DMS153 (cell line): ENCODE measurements at regions not wholly inside any gene's neighbourhood (a gene's known extent, or its start where the extent isn't known, plus 50 kb on each side); places are given as distances from the start of the nearest gene placed in this dataset.
A peak's percentile ranks its signal among the peaks of the same experiment; 100 is the strongest.

Experiments
- DNase-seq: peaks from one replicate; lab custom pipeline; 2025; lab: John Stamatoyannopoulos, UW

- no peak for DNase-seq
Measured at GRCh38 chr1:163807331-163808049, 485.7 kb downstream of the NUF2 start.

GRCh38 chr1:163813251-163813650, 491.5 kb downstream of the NUF2 start:
- no peak for DNase-seq

- no peak for DNase-seq
Measured at GRCh38 chr1:163820226-163820625, 498.5 kb downstream of the NUF2 start.

GRCh38 chr1:163820766-163821165, 499.0 kb downstream of the NUF2 start:
- DNase-seq = no peak

- no peak for DNase-seq
Measured at GRCh38 chr1:163821679-163822078, 499.9 kb downstream of the NUF2 start.

- DNase-seq = no peak
Measured at GRCh38 chr1:163823017-163823416, 501.3 kb downstream of the NUF2 start.

- DNase-seq = no peak
Measured at GRCh38 chr1:163824006-163824405, 502.3 kb downstream of the NUF2 start.

GRCh38 chr1:163824490-163824889, 502.7 kb downstream of the NUF2 start:
- DNase-seq = no peak

GRCh38 chr1:163826500-163826899, 504.7 kb downstream of the NUF2 start:
- DNase-seq = peak; percentile 100

- DNase-seq = no peak
Measured at GRCh38 chr1:163834778-163835177, 513.0 kb downstream of the NUF2 start.

GRCh38 chr1:163836481-163836880, 514.7 kb downstream of the NUF2 start:
- DNase-seq = no peak

- DNase-seq = no peak
Measured at GRCh38 chr1:163837206-163837605, 515.5 kb downstream of the NUF2 start.

GRCh38 chr1:163842571-163842970, 520.8 kb downstream of the NUF2 start:
- no peak for DNase-seq

GRCh38 chr1:163844459-163844858, 522.7 kb downstream of the NUF2 start:
- DNase-seq = no peak

GRCh38 chr1:163845279-163845678, 523.5 kb downstream of the NUF2 start:
- DNase-seq = no peak

- DNase-seq = no peak
Measured at GRCh38 chr1:163863731-163864130, 542.0 kb downstream of the NUF2 start.

- no peak for DNase-seq
Measured at GRCh38 chr1:163864207-163864606, 542.5 kb downstream of the NUF2 start.

GRCh38 chr1:163866564-163866963, 544.8 kb downstream of the NUF2 start:
- no peak for DNase-seq

GRCh38 chr1:163870666-163871065, 548.9 kb downstream of the NUF2 start:
- no peak for DNase-seq

GRCh38 chr1:163872067-163872466, 550.3 kb downstream of the NUF2 start:
- DNase-seq = no peak

- DNase-seq = no peak
Measured at GRCh38 chr1:163874070-163874469, 552.3 kb downstream of the NUF2 start.

- peak; percentile 94 for DNase-seq
Measured at GRCh38 chr1:163875200-163875926, 553.6 kb downstream of the NUF2 start.

GRCh38 chr1:163875927-163876320, 554.2 kb downstream of the NUF2 start:
- peak; percentile 69 for DNase-seq

GRCh38 chr1:163876546-163876945, 554.8 kb downstream of the NUF2 start:
- DNase-seq = no peak
